Dedifferentiated amniotic fluid mesenchymal stem cell (primary cell): ENCODE measurements at regions not wholly inside any gene's neighbourhood (a gene's known extent, or its start where the extent isn't known, plus 50 kb on each side); places are given as distances from the start of the nearest gene placed in this dataset.
"Not testable (repeated sequence)": the region's sequence is repeated elsewhere in the genome, so short reads cannot be mapped to it uniquely, and the experiment has no call there.

Source experiments
- DNase-seq: peaks from one replicate; pipeline ENCODE4 v3.0.0-alpha.2; 2016; ENCODE audit errors: extremely low spot score

DNA sequence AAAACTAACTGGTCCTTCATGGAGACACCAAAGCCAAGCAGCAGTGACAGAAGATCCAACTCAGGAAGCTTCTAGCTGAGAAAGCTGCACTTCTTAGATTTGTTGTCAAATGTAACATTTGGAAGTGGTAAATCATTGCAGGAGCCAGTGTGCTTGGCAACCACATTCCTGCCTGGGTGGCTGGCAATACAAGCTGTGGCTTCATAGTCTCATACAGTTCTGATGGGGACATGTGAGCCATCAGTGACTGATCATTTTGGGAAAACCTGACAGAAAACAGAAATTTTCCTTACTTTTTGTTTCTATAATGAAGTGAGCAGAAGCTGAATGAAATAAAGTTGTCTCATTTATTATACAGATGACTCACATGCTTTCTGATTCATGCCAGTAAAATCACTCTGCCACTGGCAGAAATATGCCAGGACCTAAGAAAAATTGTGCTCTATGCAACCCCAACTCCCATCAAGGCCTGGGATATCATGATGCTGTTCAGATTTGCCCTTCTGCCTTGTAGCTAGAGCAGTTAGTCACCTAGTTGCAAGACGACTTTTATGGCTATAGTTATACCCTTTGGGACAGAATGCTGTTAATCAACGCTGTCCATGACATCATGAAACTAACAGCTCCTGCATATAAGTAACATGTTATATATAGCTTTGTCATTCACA is 508.1 kb downstream of the ADCYAP1 start:
- no peak for DNase-seq

DNA sequence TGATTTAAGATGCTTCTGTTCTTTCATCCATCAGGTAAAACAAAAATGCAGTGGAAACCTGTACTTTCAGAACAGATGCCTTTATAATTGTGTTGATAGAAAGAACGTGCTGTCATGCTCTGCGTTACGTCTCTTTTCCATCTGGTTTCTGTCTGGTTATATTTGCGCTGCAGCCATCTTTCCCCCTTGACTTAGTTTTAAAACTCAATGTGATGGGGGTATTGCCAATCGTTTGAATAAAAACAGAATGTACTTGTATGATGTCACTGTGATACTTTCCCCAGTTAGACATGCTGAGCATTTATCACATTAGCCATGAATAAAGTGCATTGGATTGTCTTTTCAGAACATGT is 508.6 kb downstream of the ADCYAP1 start:
- no peak for DNase-seq

- no peak for DNase-seq
Observed at GRCh38 chr18:1416074-1416473, 511.4 kb downstream of the ADCYAP1 start.

DNA sequence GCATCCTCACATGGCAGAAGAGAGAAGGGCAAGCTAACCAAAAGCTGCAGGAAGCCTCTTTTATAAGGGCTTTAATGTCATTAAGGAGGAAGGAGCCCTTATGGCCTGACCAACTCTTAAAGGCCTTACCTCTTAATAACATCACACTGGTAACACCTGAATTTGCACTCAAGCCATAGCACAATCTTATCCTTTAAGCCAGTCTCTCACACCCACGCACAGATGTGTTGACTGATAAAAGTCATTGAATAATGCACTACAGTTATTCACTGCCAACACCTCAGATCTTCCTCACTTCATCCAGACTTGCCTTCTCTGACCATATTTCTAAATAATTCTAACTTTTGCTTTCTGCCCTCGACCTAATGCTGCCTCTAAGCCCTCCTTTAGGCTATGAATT is 516.8 kb downstream of the ADCYAP1 start:
- no peak for DNase-seq

DNA sequence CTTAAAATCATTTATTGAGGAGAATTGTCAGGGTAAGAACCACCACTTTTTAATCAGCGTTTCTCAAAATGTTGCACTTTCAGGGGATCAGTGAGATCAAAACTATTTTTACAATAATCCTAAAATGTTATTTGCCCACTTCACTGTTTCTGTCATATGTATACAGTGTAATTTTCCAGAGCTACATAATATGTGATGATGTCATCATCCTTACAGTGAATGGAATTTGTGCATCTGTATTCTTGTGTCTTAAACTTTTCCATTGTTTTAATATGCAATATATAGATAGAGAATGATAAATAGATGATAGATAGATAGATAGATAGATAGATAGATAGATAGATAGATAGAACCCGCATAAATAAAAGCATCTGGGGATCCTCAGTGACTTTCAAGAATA is 518.0 kb downstream of the ADCYAP1 start:
- DNase-seq = no peak

DNA sequence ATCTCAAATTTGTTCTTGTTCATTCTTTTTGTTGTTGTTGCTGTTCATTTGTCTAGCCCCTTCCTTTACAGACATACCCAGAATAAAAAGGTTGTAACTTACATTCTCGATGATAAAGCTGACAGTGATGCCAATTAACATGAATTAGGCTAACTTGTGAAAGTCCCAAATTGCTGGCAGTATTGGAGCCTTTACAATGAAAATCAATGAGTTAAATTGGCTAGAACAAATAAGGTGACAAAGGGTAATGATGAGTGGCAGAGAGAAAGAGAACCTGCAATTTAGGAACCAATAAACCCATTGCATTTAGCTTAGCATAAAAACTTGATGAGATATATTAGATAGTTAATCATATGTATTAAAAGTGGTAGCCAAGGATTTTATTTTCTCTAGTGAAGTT is 521.0 kb downstream of the ADCYAP1 start:
- no peak for DNase-seq

DNA sequence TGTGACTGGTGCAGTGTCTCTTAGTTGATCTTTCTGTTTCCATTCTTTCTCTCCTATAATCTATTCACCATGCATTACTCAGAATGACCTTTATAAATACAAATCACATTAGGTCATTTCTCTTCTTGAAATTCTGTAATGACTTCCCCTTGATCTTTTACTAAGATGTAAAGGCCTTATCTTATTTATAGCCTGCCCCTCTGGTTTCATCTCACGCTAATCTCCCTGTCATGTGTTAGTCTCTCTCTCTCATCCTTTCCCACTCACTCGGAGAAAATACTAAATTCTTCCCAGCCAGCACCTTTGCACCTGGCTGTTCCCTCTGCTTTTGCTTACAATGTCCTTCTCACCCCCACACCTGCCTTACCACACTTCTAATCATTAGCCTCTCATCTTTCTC is 530.8 kb downstream of the ADCYAP1 start:
- no peak for DNase-seq

- DNase-seq = no peak
Observed at GRCh38 chr18:1436199-1436598, 531.5 kb downstream of the ADCYAP1 start.

GRCh38 chr18:1438458-1438910 is 533.8 kb downstream of the ADCYAP1 start:
- DNase-seq = no peak

DNA sequence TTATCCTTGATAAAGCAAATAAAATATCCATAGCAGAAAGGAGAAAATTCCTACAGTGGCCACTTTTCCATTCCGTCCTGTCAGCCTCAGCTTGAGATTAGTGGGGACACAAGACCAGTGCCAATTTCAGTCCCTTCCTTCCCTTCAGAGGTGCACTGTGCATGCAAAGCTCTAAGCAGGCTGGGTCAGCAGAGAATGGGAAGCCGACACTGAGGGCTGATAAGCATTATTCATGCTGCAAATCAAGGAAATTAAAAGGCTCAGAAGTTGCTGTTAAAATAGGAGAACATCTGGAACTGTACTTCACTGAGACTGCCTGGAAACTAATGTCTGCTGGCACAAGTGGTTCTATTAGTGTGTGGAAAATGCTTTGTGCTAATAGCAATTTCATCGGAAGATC is 534.3 kb downstream of the ADCYAP1 start:
- DNase-seq = no peak

GRCh38 chr18:1444062-1444461 is 539.4 kb downstream of the ADCYAP1 start:
- not testable (repeated sequence) for DNase-seq

DNA sequence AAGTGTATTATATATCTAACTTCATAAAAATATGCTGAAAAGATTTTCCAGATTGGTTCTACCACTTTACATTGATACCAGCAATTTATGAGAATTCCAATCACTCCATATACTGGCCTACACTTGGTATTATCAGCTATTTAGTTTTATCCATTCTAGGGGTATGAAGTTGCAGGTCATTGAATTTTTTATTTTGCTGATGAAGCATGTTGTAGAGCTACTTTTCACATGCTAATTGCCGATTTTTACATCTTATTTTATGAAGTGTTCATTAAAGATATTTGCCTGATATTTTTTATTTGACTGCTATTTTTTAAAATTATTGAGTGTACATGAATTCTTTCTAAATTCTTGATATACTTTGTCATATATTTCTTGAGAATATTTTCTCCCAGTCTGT is 542.1 kb downstream of the ADCYAP1 start:
- no peak for DNase-seq

- no peak for DNase-seq
Observed at GRCh38 chr18:1452821-1453220, 548.1 kb downstream of the ADCYAP1 start.

DNA sequence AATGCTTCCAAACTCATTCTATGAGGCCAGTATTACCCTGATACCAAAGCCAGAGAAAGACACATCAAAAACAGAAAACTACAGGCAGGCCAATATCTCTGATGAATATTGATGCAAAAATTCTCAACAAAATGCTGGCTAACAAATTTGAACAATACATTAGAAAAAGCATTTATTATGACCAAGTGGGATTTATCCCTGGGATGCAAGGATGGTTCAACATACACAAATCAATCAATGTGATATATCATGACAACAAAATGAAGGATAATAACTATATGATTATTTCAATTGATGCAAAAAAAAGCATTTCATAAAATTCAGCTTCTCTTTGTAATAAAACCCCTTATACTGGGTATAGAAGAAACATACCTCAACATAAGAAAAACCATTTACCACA is 550.9 kb downstream of the ADCYAP1 start:
- DNase-seq = no peak

DNA sequence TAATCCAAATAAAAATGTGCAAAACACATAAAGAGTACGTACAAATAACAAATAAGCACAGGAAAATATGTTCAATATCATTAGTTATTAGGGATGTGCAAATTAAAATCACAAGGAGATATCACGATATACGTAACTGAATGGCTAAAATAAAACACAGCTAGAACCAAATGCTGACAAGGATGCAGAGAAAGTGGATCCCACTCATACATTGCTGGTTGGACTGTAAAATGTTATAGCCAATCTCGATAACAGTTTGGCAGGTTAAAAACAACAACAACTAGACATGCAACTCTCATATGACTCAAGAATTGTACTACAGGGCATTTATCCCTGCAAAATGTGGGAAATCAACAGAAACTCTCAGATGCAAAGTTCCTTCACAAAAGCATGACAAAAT is 553.9 kb downstream of the ADCYAP1 start:
- DNase-seq = no peak

- no peak for DNase-seq
Observed at GRCh38 chr18:1463981-1464380, 559.3 kb downstream of the ADCYAP1 start.

GRCh38 chr18:1464444-1465217 is 560.0 kb downstream of the ADCYAP1 start:
- DNase-seq = no peak

DNA sequence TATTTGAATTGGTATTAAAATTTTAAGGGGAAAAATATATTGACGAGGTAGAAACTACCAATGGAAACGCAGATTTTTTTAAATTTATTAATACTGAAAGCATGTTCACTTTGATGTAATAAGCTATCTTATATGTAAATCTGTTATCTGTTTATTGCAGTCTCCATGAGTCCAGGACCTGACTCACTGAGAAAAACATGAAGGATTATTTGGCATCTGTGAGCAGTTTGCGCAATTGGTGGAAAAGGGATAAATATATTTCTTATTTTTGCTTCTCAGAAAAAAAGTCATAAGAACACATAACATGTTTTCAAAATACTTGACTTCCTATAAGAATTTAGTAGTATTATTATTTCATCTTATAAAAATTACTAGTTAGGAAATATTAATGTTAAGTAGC is 561.4 kb downstream of the ADCYAP1 start:
- DNase-seq = no peak

DNA sequence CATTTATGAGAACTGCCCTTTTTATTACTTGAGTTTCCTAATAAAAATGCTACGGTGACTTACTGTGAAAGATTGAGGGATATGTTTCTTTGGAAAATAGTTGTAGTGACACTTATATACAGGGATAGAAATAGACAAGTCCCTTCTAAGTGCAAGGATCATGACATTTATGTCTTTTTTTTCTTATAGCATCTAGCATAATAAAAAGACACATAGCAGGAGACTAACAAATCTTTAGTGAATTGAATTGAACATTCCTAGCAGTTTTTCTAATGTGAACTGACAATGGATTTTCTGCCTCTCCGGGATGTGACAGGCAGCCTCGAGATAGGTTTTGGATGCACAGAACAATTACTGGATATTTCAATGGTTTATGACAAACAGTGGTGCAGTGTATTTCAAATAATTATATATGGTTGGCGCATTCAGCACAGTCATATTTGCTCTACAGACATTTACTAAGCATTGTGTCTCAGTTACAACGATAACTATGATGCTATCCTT is 562.8 kb downstream of the ADCYAP1 start:
- DNase-seq = no peak

GRCh38 chr18:1468550-1468949 is 563.9 kb downstream of the ADCYAP1 start:
- no peak for DNase-seq

DNA sequence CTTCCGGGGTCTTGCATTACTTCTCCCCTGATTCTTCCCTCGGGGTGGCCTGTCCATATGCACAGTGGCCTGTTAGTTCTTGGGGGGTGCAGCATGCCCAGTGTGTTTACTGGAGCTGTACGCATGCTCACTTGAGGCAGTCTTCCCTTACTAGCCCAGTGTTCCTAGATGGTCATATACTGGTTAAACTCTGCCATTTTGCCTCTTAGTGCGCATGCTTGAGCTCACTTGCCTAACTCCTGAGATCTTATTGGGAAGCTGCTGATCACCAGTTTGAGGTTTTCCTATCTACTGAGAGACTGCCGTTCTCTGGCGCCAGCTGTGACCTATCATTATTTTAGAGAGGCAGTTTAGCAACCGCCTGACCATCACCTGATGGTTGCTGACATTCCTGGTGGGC is 571.2 kb downstream of the ADCYAP1 start:
- DNase-seq = no peak

- no peak for DNase-seq
Observed at GRCh38 chr18:1480309-1480708, 575.6 kb downstream of the ADCYAP1 start.

GRCh38 chr18:1481577-1481976 is 576.9 kb downstream of the ADCYAP1 start:
- no peak for DNase-seq
